Right atrium auricular region (tissue), 2 donors: ENCODE measurements at regions not wholly inside any gene's neighbourhood (a gene's known extent, or its start where the extent isn't known, plus 50 kb on each side); places are given as distances from the start of the nearest gene placed in this dataset.

Experiments
- DNase-seq: peaks from one replicate; pipeline ENCODE4 v3.0.0-alpha.2; 2019; ENCODE audit warnings: low spot score
- H3K27ac ChIP-seq, 2 donors: fragments of 200-600 bp; sonication (generic); 1 replicate in 1 of 2; 2 replicates in 1 of 2; pipeline ENCODE4 v1.5.1; 2016 to 2019
- H3K27me3 ChIP-seq, 2 donors: fragments of 200-600 bp; sonication (generic); one replicate each; pipeline versions ENCODE4 v1.5.1 to v1.6.0; 2017 to 2019
- H3K36me3 ChIP-seq: fragments of 200-600 bp; sonication (generic); one replicate; pipeline ENCODE4 v1.5.1; 2016
- H3K4me1 ChIP-seq, 2 donors: fragments of 200-600 bp; sonication (generic); one replicate each; pipeline versions ENCODE4 v1.5.1 to v1.6.0; 2017 to 2019
- H3K4me3 ChIP-seq, 2 donors: fragments of 200-600 bp; sonication (generic); 1 replicate in 1 of 2; 2 replicates in 1 of 2; pipeline ENCODE4 v1.5.1; 2017 to 2019; ENCODE audit warnings: mild to moderate bottlenecking in 1 of 2, moderate library complexity in 1 of 2
- H3K9me3 ChIP-seq, 2 donors: fragments of 200-600 bp; sonication (generic); one replicate each; pipeline ENCODE4 v1.5.1; 2019
- CTCF ChIP-seq, 2 donors: fragments of 200-600 bp; sonication (generic); IDR thresholded peaks; one replicate each; pipeline ENCODE4 v1.5.1; 2019; ENCODE audit warnings: antibody characterized with exemption in 2 of 2

GRCh38 chr7:3168370-3168769 is 124.7 kb upstream of the CARD11 start:
- H3K9me3 ChIP-seq = no peaks in the 10 kb centered on the region
- no peak overlapping the region for H3K27ac ChIP-seq
- no peaks in the 10 kb centered on the region for H3K36me3 ChIP-seq
- no peak overlapping the region for H3K4me3 ChIP-seq
- no peak for TF ChIP-seq CTCF (IDR thresholded peaks at IDR 0.05)
- no peak for DNase-seq
- no peaks in the 10 kb centered on the region for H3K27me3 ChIP-seq
- peaks cover 0 to 9% of the 10 kb centered on the region in 2 donors for H3K4me1 ChIP-seq

GRCh38 chr7:3168869-3169268 is 125.2 kb upstream of the CARD11 start:
- no peak for TF ChIP-seq CTCF (IDR thresholded peaks at IDR 0.05)
- H3K27ac ChIP-seq = no peak overlapping the region
- no peaks in the 10 kb centered on the region for H3K36me3 ChIP-seq
- H3K9me3 ChIP-seq = no peaks in the 10 kb centered on the region
- DNase-seq = no peak
- H3K4me3 ChIP-seq = no peak overlapping the region
- H3K4me1 ChIP-seq = peaks cover 0 to 9% of the 10 kb centered on the region in 2 donors
- H3K27me3 ChIP-seq = no peaks in the 10 kb centered on the region

GRCh38 chr7:3172768-3173280 is 128.2 kb upstream of the SDK1 start:
- no peak for TF ChIP-seq CTCF (IDR thresholded peaks at IDR 0.05)
- no peaks in the 10 kb centered on the region for H3K4me1 ChIP-seq
- no peaks in the 10 kb centered on the region for H3K36me3 ChIP-seq
- H3K9me3 ChIP-seq = no peaks in the 10 kb centered on the region
- no peaks in the 10 kb centered on the region for H3K27me3 ChIP-seq
- H3K4me3 ChIP-seq = no peak overlapping the region
- H3K27ac ChIP-seq = no peak overlapping the region
- DNase-seq = no peak

- Histone ChIP-seq H3K27me3 (no peaks in the 10 kb centered on the region), H3K4me1 (no peaks in the 10 kb centered on the region), H3K9me3 (no peaks in the 10 kb centered on the region), H3K4me3 (no peak overlapping the region), H3K36me3 (no peaks in the 10 kb centered on the region), H3K27ac (no peak overlapping the region)
- no peak for TF ChIP-seq CTCF (IDR thresholded peaks at IDR 0.05)
- no peak for DNase-seq
Observed at GRCh38 chr7:3174515-3175284, 126.4 kb upstream of the SDK1 start.

GRCh38 chr7:3175285-3175902 is 125.7 kb upstream of the SDK1 start:
- Histone ChIP-seq H3K27me3 (no peaks in the 10 kb centered on the region), H3K27ac (no peak overlapping the region), H3K4me3 (no peak overlapping the region), H3K4me1 (no peaks in the 10 kb centered on the region), H3K36me3 (no peaks in the 10 kb centered on the region), H3K9me3 (no peaks in the 10 kb centered on the region)
- TF ChIP-seq CTCF (IDR thresholded peaks at IDR 0.05) = no peak
- DNase-seq = no peak
